ENCODE measurements at regions not wholly inside any gene's neighbourhood (a gene's known extent, or its start where the extent isn't known, plus 50 kb on each side); places are given as distances from the start of the nearest gene placed in this dataset.

- TF ChIP-seq CTCF (conservative IDR thresholded peaks at IDR 0.05) = no peak
- TF ChIP-seq ZFX (IDR thresholded peaks at IDR 0.05) = no peak
Observed at GRCh38 chr4:128528793-128529553, 241.4 kb upstream of the PGRMC2 start.
